GM10248 (cell line): ENCODE measurements at regions not wholly inside any gene's neighbourhood (a gene's known extent, or its start where the extent isn't known, plus 50 kb on each side); places are given as distances from the start of the nearest gene placed in this dataset.

Experiments used
- CTCF ChIA-PET: fragments of 300-600 bp; sonication (Branson Sonifier 250); formaldehyde crosslinking; extraction: SDS; loops from one replicate; lab custom pipeline; 2021; ENCODE audit warnings: antibody characterized with exemption; lab: Yijun Ruan, JAX
- POLR2A ChIA-PET: fragments of 350-650 bp; sonication (Branson Sonifier 250); formaldehyde crosslinking; extraction: SDS; loops from one replicate; lab custom pipeline; 2020; ENCODE audit warnings: antibody characterized with exemption; lab: Yijun Ruan, JAX
- DNase-seq: peaks from one replicate; pipeline ENCODE4 v3.0.0; 2012; ENCODE audit errors: extremely low spot score
- TF ChIP-seq, protein P1 (sequence below): IDR thresholded peaks from 2 replicates; pipeline ENCODE4 v1.5.1; 2012; ENCODE audit warnings: mild to moderate bottlenecking, low read depth; ENCODE audit errors: extremely low read depth, missing control alignments, control extremely low read depth

DNA sequence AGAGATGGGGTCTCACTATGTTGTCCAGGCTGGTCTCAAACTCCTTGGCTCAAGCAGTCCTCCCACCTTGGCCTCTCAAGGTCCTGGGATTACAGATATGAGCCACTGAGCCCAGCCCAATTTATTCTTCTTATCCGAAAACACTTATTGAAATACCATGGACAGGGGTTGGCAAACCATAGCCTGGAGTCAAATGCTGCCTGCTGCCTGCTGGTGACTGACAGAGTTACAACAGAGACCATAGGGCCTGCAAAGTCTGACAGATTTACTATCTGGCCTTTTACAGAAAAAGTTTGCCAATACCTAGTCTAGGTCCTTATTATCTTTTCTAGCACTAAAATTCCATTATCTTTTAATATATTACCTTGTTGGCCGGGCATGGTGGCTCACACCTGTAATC lies 87.1 kb upstream of the ZNF281 start:
- DNase-seq = no peak
- ChIA-PET CTCF (interaction anchor here (2.3 to 4.6 kb wide), 2 partner anchors 13 to 358 kb away, joined by 6 to 35 read pairs; no protein-coding TSS in a partner anchor), POLR2A (no interaction called here)
- TF ChIP-seq, protein P1, sequence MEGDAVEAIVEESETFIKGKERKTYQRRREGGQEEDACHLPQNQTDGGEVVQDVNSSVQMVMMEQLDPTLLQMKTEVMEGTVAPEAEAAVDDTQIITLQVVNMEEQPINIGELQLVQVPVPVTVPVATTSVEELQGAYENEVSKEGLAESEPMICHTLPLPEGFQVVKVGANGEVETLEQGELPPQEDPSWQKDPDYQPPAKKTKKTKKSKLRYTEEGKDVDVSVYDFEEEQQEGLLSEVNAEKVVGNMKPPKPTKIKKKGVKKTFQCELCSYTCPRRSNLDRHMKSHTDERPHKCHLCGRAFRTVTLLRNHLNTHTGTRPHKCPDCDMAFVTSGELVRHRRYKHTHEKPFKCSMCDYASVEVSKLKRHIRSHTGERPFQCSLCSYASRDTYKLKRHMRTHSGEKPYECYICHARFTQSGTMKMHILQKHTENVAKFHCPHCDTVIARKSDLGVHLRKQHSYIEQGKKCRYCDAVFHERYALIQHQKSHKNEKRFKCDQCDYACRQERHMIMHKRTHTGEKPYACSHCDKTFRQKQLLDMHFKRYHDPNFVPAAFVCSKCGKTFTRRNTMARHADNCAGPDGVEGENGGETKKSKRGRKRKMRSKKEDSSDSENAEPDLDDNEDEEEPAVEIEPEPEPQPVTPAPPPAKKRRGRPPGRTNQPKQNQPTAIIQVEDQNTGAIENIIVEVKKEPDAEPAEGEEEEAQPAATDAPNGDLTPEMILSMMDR = no peak

DNA sequence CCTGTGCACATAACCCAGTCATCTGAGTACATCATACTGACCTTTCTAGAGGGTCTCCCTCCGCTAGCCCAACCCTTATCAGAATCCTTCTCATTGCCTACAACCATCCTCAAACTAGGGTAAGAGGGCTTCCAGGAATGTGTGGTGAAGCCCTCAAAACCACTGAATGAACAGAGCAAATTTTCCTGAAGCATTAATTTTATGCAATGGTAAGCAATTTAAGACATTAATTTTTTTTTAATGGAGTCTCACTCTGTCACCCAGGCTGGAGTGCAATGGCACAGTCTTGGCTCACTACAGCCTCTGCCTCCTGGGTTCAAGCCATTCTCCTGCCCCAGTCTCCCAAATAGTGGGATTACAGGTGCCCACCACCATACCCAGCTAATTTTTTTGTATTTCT lies 86.1 kb upstream of the ZNF281 start:
- POLR2A ChIA-PET = no interaction called here
- TF ChIP-seq, protein P1 = no peak
- CTCF ChIA-PET = no interaction called here
- no peak for DNase-seq

DNA sequence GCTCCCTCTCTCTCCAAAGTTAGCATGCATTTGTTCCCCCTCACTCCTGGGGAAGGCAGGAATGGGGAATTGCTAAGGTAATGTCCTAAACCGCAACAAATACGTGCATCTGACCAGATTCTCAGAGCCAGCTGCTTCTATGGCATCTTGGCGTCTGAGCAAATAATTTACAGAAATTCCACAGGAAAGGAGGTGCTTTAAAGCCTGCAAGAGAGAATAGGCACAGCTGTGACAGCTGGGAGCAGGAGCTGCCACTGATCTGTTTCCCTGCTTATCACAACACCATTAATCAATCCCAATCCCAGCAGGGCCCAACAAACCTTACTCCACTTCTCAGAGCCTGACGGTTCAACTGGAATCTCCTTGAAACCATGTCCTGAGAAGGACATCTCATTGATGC lies 83.5 kb upstream of the ZNF281 start:
- ChIA-PET CTCF (interaction anchor here (0.9 to 1.2 kb wide), 2 partner anchors 10 kb away, joined by 3 read pairs; no protein-coding TSS in a partner anchor), POLR2A (interaction anchor here (0.5 kb wide), 1 partner anchor 34 kb away, joined by 3 read pairs; no protein-coding TSS in a partner anchor)
- TF ChIP-seq, protein P1 = no peak
- DNase-seq = no peak

DNA sequence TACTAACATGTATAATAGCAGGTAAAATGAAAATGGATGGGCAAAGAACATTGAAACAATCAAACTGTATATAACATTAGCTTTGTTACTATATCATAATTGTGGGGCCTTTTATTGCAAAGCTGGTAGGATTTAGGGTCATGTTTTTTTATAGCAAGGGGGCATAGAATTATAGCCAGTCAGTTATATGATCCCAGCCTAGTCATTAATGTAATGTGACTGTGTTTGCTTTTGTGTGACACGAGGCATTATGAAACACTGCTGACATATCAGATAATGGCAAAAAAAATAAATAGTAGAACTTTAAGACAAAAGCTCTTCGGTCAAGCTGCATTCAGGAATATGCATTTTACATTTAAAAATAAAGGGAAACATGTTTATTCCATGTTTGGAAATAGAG lies 81.3 kb upstream of the ZNF281 start:
- TF ChIP-seq, protein P1 = no peak
- ChIA-PET CTCF (interaction anchor here (1.0 to 6.0 kb wide), 11 partner anchors 8 to 352 kb away, joined by 3 to 36 read pairs (median 3); no protein-coding TSS in a partner anchor), POLR2A (no interaction called here)
- no peak for DNase-seq

DNA sequence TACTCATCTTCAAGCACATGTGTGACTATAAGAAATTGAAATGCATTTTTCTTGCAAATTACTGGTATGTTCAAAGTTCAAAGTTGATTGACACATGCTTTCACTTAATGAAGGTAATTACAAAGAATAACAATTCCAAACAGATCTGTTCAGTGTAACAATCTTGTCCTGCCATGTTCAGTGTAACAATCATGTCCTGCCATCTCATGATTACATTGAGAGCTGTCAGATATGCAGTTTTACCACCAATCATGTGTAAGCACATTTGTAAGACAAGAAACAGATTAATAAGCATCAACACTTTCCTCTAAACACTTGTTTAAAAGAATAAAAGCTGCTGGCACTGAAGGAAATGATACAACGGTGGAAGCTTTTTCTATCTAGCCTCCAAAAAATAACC lies 80.3 kb upstream of the ZNF281 start:
- no peak for DNase-seq
- ChIA-PET CTCF (interaction anchor here (1.0 to 6.0 kb wide), 7 partner anchors 10 to 381 kb away, joined by 3 to 36 read pairs (median 3); no protein-coding TSS in a partner anchor), POLR2A (interaction anchor here (0.6 kb wide), 1 partner anchor 707 kb away, joined by 5 read pairs; no protein-coding TSS in a partner anchor)
- TF ChIP-seq, protein P1 = peak; percentile 1

DNA sequence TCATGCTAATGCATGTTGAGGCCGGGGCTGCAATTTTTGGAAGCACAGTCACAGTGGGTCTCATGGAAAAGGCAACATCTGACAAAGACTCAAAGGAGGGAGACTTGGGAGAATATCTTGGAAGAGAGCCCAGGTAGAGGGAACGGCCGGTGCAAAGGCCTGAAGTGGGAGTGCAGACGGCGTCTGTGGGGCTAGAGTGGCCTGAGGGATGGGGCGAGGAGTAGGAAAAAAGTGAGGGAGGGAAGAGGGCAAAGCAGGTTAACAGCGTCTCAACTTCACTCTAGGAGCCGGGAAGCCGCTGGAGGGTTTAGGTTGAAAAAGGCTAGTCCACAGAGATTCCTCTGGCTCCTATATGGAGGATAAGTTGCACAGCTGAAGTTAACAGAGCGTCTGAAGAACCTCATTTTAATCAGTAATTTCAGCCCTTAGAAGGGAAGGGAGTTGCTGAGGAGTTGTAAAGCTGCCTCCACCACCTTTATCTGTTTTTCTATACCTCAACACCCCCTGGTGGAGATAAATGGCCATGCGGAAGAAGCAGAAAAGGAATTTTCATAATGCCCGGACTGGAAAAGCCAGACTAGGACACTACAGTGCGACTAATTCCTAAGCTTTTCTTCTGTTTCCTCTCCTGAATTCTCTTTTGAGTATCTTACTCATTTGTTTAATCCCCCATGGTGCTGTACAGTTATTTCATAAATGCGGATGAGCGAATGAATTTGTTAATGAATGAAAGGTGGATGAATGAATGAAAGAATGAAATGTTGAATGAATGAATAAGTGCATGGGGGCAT lies 78.7 kb upstream of the ZNF281 start:
- POLR2A ChIA-PET = no interaction called here
- CTCF ChIA-PET = interaction anchor here (0.7 to 6.0 kb wide), 20 partner anchors 10 to 804 kb away, joined by 3 to 36 read pairs (median 4); no protein-coding TSS in a partner anchor
- DNase-seq = peak; percentile 66
- TF ChIP-seq, protein P1 = peak; percentile 86
